ENCODE measurements at regions not wholly inside any gene's neighbourhood (a gene's known extent, or its start where the extent isn't known, plus 50 kb on each side); places are given as distances from the start of the nearest gene placed in this dataset.

DNA sequence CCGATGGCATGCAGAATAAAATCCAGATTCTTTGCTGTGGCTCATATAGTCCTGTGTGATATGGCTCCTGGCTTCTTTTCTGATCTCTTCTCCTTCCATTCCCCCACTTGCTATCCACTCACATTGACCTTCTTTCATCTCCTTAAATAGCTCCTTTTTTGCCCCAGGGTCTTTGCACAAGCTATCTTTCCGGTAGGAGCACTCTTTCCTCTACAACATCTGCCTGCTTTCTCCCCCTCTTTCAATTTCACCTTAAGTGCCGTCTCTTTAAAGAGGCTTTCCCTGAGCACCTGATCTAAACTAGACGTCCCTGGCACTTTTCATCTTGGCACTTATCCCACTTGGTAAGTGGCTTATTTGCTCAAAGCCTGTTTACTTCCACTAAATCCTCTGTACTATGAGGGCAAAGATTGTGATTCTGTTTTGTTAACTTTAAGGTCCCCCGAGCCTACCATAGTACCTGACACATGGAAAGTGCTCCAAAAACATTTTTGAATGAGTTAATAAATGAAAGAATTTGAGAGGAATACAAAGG lies 323.3 kb upstream of the TLE3 start:
- DNase-seq = no peak

DNA sequence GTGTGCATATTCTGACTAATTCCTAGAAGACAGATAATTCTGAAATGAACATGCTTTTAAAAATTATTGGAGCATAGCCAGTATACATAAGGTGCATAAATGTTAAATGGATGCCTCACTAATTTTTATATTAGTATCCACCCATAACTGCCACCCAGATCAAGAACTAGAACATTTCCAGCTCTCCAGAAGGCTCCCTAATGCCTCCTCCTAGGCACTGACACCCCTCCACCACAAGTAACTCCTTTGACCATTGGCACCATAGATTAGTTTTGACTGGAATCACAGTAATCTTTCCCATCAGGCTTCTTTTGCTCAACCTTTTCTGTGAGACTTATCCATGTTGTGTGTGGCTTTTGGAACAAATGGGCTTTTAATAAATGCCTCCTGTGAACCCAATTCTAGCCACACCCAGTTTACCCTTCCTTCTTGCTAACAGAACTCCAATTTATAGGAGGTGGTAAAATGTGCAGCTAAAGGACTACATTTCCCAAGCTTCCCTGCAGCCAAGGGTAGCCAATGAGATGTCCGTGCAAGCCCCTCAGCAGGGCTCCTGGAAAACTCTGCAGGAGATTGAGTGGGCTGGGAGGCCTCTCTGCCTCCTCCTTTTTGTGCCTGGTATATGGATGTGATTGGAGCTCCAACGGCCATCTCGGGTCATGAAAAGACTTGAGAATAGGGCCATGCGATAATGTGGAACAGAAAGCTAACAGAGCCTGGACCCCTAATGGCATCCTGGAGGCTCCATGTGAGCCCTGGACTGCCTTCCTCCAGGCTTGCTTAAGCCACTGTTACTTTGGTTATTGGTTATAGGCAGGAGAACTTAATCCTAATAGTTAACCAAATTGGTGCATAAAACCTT lies 322.6 kb upstream of the TLE3 start:
- no peak for DNase-seq

DNA sequence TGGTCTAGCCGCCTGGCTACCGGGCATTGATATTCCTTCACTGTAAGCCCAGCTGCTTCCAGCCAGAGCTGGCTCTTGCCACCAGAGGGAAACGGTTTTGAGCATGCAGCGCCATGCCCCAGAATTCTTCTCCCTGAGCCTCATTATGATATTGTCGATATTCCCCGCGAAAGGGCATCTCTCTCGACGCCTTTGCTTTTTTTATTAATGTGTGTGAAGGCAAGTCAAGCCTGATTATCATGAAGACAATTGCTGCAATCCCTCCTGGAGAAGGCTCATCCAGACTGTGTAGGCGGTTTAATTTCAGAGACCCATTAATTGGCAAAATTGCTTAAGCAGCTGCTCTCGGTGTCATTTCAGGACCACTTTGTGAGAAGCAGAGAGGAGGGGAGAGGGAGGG lies 321.2 kb upstream of the TLE3 start:
- DNase-seq = no peak

DNA sequence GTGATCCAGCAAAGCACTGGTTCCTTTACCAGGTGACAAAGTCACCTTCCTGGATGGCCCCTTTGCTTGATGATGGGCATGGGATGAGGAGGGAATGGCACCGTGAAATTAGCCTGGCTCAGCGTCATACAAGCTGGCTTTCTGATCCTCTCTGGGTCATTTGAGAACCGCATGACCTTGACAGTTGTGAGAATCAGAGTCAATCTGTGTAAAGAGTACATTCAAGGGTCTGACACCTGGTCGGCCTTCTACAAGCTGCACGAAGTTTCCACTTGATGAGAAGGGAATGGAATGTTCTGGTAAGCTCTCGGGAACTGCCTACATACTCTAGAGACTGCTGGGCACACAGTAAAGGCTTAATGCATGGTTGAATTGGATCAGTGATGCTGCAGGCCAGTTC lies 319.8 kb upstream of the TLE3 start:
- DNase-seq = no peak

DNA sequence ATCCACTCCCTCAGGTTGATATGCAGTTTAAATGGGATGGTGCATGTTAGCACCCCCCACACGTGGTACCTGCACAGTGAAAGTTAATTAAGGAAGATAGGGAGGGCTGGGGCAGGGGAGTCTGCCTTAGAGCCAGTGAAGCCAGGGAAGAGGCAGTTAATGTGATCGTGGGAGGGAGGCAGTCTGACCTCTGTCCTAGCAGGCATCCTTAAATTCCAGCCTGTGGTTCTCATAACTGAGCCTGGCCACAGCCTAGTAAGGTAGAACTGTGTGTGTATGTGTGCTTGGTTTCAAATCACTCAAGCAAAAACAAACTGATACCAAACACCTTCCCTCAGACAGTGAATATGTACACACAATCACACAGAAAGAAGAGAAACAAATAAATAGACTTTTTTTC lies 319.1 kb upstream of the TLE3 start:
- no peak for DNase-seq

DNA sequence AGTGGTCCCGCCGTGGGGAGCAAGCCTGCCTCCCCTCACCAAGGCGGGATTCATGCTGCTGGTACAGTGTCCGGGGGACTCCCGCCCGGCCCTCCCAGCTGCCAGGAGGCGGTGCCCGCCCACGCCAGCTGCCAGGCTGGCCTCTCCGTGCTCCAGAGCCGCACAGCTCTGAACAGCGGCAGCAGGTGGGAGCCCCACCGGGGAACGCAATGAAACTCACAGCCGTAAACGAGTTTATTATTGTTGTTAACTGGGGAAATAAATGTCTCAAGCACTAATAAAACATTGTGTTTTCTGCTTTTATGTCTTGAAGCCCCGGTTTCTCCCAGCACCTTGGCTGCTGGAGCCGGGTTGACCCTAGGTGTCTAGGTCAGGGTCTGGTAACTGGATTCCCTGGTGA lies 317.7 kb upstream of the TLE3 start:
- no peak for DNase-seq

DNA sequence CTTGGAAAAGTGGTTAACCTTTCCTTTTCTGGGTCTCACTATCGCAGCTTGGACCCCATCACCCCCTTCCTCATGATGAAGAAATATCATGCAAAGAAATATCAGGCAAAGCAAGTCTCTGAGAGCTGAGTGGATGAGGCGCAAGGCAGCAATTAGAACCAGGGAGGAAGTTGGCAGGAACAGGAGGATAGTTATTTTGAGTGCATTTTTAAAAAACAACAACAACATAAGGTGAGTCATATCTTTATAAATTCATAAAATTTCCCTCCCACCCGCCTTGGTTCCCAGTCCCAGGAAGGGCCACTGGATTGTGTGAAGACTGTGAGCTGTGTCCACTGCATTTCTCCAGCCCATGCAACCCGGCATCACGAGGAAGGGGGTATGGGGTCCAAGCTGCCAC lies 316.9 kb upstream of the TLE3 start:
- DNase-seq = no peak

DNA sequence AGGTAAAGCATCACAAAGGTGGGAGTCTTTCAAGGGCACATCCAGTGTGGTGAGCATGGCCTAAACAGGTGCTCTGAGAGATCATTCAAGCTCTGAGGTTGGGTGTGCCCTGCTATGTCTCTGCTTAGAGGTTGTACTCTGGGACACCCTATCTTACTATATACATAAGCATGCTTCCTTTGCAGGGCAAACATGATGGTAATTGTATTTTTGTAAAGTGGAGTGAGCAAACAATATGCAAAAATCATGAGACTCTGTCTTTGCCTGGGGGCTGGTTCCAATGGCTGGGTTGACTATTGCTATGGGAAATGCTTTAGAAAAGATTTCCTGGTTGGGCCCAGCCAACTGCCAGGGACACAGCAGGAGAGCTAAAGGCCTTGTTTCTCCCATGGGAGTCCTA lies 315.1 kb upstream of the TLE3 start:
- DNase-seq = no peak

DNA sequence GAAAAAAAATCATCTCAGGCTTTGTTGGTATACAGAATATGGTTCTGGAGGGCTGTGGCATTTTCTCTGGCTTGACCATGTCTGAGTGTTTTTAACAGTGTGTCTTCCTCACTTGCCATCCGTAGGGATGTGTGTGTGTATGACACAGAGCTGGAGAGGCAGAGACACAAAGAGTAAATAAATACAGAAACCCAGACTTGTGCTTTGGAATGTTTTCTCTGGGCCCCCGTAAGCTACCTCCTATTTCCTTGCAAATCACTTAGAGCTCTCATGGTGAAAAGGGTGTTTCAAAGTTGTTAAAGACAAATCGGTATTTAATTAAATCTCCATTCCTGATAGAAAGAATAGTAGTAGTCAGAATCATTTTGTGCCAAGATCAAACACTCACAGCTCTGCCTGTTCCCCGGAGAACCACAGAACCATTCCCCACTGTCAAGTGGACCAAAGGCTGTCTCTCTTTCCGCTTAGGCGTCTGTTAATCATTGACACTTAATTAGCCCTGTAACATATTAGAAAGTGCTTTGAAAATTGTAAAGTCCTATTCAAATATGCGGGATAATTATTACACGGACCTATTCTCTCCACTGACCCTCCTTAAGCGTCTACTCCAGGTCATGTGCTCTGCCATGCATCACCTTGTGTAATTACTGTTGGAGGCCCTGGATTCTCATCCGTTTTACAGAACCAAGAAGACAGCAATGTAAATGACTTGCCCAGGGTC lies 313.6 kb upstream of the TLE3 start:
- DNase-seq = no peak

DNA sequence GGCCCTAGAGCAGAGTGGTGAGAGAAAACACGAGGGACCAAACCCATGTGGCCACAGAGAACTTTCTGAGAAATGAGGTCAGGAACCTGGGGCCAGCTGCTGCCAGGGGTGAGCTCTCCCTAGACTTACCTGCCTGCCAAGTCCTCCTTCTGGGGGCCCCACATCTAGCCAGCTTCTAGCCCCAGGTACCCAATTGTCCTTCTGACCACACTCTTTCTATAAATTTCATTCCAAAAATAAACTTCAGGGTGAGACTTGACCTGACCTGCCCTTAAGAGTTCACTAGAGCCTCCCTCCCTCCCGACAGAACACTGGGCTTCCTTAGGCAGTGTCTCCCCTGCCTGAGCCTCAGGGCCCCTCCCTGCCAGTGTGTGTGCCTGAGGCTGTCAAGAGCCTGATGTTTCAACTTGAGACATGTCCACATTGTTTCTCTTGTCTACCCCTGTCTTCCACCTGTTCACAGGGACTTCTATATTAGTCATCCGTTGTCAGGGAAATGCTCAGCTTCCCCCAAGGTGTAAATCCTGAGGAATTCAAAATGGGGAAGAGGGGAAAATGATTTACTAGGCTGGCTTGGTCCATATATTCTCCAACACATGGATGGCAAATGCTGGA lies 312.8 kb upstream of the TLE3 start:
- DNase-seq = no peak

DNA sequence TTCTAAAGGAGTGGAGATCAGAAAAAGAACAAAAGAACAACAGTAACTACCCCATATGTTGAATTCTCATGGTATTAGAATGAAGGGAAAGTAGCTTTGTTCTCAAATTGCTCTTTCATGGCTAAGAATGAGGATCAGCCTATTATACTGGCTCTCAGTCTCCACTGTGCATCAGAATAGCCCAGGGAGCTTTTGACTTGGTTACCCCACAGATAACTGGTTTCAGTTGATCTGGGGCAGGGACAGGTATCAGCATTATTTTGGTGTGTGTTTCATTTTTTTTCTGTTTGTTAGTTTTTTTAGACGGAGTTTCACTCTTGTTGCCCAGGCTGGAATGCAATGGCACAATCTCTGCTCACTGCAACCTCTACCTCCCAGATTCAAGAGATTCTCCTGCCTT lies 311.7 kb upstream of the TLE3 start:
- DNase-seq = no peak

DNA sequence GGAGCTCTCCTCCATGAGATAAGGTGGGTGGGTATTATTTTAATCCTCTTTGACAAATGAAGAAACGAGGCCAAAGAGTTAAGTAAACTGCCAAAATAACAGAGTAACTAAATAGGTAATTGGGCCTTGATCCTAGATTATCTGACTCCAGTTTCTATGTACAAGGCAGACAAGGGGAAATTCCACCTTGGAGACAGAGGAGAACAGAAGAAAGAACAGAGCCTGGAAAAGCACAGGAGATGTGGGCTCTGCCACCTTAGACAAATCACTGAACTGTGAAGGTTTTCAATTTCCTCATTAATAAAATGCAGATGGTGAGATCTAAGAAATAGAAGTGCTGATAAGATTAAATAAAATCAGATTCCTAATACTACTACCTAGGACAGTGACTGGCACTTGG lies 310.2 kb upstream of the TLE3 start:
- DNase-seq = no peak

DNA sequence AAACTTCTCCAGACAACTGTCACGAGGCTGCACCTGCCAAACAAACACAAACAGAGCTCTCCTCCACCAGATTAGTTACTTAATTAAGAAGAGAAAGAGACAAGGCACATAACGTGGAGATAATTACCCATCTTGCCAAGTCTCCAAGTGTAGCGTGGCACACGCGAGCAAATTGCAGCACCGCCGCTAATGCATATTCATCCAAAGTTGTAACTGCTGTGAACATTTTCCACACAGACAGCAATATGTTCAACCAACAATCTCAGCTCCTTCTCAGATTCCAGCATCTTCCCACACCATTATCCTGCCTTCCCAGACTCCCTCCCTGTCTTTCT lies 309.6 kb upstream of the TLE3 start:
- no peak for DNase-seq

DNA sequence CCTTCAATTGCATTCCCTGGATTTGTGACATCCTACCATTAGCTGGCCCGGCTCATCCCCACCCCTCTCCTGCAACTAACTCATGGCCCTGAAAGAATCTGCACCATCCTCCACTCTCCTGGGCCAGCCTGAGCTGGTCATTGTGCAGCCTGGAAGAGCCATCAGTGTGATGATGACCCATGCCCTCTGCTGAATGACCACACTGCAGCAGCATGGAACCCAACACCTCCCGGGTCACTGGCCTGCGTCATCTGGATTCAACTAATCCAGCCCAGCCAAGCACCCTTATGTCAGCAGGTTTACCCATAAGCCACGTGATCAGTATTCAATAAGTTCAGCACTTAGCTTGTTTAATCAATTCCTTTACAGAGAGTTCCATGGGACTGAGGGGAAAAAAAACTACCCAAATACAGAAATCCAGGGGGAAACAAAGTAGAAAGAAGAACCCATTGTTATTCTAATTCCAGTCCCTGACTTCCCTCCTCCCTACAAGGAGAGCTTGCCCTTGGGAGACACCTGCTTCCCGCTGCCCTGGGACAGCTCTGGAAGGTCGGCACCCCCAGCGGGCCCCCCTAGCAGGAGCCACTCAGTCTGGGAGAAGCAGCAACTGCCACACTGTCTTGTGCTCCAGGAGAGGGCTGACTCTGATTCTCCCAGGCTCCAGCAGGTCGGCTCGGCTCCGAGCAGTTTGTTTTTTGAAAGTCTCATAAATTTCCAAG lies 309.1 kb upstream of the TLE3 start:
- DNase-seq = no peak

DNA sequence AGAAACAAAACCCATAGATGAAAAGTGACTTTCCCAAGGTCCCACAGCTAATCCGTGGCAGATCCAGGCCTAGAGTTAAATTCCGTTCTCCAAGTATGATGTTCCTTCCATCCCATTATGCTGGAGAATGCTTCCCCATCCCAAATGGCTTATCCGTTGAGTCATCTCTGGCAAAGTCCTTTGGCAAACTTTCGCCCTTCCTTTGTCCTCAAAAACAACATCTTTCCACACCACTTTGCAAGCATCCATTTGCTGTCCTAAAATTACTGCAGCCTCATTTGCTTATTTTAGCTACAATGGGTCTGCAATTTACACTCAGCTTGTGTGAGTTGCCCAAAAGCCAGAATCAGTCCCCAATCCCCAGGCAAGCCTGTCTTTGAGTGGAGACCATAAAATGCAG lies 304.0 kb upstream of the TLE3 start:
- DNase-seq = no peak

DNA sequence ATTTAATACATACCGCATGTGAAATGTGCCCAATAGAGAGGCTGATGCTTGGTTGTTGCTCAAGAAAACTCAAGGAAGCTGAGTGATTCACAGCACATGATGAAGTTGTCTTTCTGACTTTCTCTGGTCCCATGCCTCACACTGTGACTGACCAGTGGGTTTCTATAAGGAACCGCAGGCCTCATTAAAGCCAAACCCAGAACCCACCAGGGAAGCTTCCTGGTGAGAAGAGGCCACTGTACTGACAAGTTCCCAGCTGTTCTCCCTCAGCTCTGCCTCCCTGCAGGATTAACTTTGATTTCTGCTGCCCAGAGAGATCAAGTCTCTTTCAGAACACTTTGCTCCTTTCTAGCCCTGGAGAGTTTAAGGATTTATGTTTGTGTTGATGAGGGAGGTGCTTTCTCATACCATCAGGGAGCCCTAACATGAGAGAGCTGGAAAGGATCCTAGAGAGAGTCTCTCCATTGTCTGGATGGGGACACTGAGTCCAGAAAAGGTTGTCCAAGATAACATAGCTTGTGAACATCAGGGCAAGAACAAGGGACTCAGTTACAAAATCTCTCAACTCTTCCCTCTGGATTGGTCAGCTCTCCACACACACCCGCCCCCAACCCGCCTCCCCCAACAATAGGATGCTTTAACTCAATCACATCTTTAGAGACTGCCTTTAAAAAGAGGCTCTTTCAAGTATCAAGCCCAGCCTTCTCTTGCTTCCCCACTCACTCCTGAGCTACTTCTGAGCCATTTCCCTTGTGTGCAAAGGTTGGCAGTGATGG lies 303.2 kb upstream of the TLE3 start:
- no peak for DNase-seq

DNA sequence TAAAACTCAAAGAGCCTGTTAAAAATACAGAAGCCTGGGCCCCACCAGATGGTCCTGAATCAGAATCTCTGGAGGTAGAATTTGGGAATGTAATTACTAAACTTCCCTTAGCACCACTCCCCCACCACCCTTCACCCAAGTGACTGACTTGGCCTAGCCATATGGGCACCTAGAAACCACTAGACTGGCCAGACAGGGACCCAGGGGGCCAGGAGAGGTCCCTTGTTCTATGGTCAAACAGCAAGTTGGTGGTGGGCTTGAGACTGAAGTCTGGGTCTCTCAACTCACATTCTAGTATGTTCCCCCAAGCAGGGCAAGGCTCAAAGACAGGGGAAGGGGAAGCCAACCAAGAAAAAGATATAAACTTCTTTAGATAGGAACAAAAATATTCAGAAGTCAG lies 301.5 kb upstream of the TLE3 start:
- DNase-seq = no peak

DNA sequence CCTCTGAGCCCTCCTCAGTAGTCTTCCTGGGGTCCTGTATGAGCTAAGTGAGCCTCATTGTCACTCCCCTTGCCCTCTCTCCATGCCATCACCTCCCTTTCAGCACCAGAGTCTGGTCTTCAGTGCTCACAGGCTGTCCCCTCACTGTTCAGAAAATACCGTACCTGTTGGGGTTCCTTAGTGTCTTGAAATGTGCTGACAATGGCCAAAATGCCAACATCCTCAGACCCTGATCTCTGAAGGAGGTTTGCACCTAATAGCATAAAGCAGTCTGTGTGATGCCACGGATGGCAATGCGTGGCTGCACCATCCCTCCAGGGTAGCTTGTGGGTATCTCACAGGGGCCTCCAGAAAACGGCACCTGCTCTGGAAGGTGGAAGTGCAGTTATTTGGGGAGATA lies 301.0 kb upstream of the TLE3 start:
- DNase-seq = no peak

DNA sequence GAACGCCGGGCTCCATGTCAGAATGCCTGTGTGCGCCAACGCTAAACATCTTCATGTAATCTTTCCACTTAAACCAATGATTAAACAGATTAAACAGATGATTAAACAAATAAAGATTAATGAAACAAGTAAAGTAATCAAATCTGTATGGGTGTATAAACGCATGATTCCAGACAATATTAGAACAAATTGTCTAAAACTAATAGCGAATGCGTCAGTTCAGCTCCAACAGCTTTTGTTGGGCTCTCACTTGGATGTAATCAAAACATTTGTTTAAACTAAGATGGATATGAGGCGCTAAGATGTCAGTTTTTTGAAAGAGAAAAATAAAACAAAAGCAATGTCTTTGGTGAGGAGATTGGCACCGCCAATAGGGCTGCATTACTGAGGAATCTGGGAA lies 299.1 kb upstream of the TLE3 start:
- DNase-seq = no peak

DNA sequence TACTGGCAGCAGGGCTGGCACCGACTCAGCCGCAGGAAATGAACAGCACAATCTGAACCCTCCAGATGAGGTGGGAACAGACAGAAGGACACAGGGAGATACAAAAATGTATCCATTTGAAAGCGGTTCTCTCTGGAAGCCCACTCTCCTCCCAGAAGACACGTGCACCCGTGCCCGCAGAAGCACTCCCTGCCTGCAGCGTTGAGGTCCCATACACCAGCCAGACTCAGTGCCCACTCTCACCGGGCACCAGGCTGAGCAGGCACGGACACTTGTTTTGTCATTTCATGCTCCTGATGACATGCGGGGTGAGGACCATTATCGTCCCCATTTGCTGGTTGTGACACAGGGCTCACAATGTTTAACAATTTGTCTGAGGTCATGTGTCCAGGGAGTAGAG lies 297.4 kb upstream of the TLE3 start:
- no peak for DNase-seq

DNA sequence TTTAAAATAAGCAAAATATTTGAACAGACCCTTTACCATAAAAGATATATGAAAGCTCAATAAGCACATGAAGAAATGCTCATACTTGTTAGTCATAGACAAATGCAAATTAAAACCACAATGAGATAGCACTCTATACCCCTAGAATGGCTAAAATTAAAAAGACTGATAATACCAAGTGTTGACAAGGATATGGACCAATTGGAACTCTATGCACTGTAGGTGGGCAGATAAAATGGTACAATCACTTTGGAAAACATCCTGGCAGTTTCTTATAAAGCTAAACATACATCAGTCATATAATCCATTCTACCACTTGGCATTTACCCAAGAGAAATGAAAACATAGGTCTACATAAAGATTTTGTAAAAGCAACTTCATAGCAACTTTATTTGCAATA lies 293.0 kb upstream of the TLE3 start:
- no peak for DNase-seq

DNA sequence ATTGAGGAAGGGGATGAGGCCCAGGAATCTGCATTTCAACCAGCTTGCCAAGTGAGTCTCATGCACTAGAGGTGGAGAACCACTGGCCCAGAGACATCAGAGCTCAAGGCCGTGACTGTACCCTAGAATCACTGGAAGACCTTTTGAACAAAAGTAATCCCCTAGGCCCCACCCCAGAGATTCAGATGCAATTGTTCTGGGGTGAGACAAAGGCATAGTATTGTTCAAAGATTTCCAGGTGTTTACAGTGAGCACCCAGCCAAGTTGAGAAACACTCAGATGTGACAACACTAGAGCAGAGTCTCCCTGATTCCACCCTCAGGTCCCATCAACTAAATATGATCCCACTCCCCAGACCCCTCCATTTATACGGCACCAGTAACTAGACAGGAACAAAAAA lies 290.3 kb upstream of the TLE3 start:
- DNase-seq = no peak

DNA sequence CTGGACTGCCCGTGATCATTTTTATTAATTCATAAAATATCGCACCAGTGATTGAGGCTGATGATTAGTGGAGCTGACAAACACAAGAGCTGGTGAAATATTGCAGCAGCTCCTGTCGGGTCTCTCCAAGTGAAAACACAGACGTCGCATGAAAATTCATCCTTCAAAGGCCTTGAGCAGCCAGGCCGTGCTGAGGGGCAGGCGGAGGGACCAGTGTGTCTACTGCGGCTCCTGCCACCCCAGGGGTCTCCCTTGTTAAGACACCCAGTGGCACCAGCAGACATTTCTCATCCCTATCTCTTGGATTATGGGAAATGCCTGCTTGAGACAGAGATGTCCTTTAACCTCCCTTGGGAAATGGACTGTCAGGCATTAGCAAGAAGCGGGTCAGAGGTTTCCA lies 289.4 kb upstream of the TLE3 start:
- no peak for DNase-seq

Measured in T1000 (cell line).